H1 (cell line): ENCODE measurements at regions not wholly inside any gene's neighbourhood (a gene's known extent, or its start where the extent isn't known, plus 50 kb on each side); places are given as distances from the start of the nearest gene placed in this dataset.

Experiments used
- CTCF ChIA-PET: fragments of 300-600 bp; sonication (Branson Sonifier 250); formaldehyde crosslinking; loops from one replicate; lab custom pipeline; 2021; ENCODE audit not compliant: partially characterized antibody; lab: Charles Lee
- POLR2A ChIA-PET: fragments of 300-600 bp; sonication (Branson Sonifier 250); formaldehyde crosslinking; loops from one replicate; lab custom pipeline; 2021; ENCODE audit warnings: inconsistent platforms; ENCODE audit not compliant: partially characterized antibody; lab: Charles Lee
- DNase-seq, 2 experiments: peaks; one replicate each; pipeline versions ENCODE4 v3.0.0 to v3.0.0-alpha.2; 2010 to 2022; ENCODE audit warnings: low spot score in 2 of 2, low read depth in 1 of 2, mixed read lengths in 1 of 2
- FAIRE-seq: peaks from 2 replicates; lab custom pipeline; 2011; peaks lifted over from hg19 to GRCh38; lab: Jason Lieb, UNC
- H2AFZ ChIP-seq: 2 replicates; pipeline ENCODE4 v1.8.1; 2012; ENCODE audit warnings: low read length, inconsistent platforms
- H2AK5ac ChIP-seq: 2 replicates; pipeline ENCODE4 v1.6.1; 2013; ENCODE audit warnings: low read depth, low read length
- H2BK120ac ChIP-seq: replicated peaks from 2 replicates; pipeline ENCODE3; 2013; ENCODE audit warnings: low read depth, low read length, inconsistent platforms
- H2BK12ac ChIP-seq: 2 replicates; pipeline ENCODE4 v1.6.1; 2013; ENCODE audit warnings: low read depth, low read length
- H2BK15ac ChIP-seq: 2 replicates; pipeline ENCODE4 v1.6.1; 2013; ENCODE audit warnings: low read length
- H2BK20ac ChIP-seq: 2 replicates; pipeline ENCODE4 v1.6.1; 2013; ENCODE audit warnings: low read length
- H2BK5ac ChIP-seq: 2 replicates; pipeline ENCODE4 v1.6.1; 2013; ENCODE audit warnings: low read depth, low read length
- H3K14ac ChIP-seq: 2 replicates; pipeline ENCODE4 v1.6.1; 2013; ENCODE audit warnings: inconsistent platforms; ENCODE audit not compliant: insufficient read length
- H3K18ac ChIP-seq: 2 replicates; pipeline ENCODE4 v1.6.1; 2013; ENCODE audit warnings: low read length; ENCODE audit errors: extremely low read depth
- H3K23ac ChIP-seq: 2 replicates; pipeline ENCODE4 v1.6.1; 2013; ENCODE audit warnings: inconsistent platforms; ENCODE audit not compliant: insufficient read length
- H3K23me2 ChIP-seq: 2 replicates; pipeline ENCODE4 v1.6.1; 2013; ENCODE audit warnings: low read depth, low read length
- H3K27ac ChIP-seq: 2 replicates; pipeline ENCODE4 v1.6.1; 2011; ENCODE audit warnings: low read depth, low read length, inconsistent platforms
- H3K27me3 ChIP-seq, 4 experiments: replicated peaks in 1 of 4; 1 replicate in 1 of 4; 2 replicates in 3 of 4; pipeline versions ENCODE4 v1.6.1 to v1.8.1; 2011 to 2013; ENCODE audit warnings: low read length in 3 of 4, mild to moderate bottlenecking in 3 of 4, inconsistent platforms in 2 of 4, mixed read lengths in 2 of 4, moderate library complexity in 1 of 4; ENCODE audit not compliant: control insufficient read depth in 3 of 4, insufficient read depth in 3 of 4; ENCODE audit errors: extremely low read depth in 1 of 4
- H3K36me3 ChIP-seq, 4 experiments: 2 replicates each; pipeline versions ENCODE4 v1.6.1 to v1.8.1; 2011 to 2013; ENCODE audit warnings: mild to moderate bottlenecking in 4 of 4, low read length in 3 of 4, moderate library complexity in 2 of 4, control low read depth in 1 of 4, inconsistent platforms in 1 of 4; ENCODE audit not compliant: insufficient read depth in 4 of 4, control insufficient read depth in 2 of 4
- H3K4ac ChIP-seq: replicated peaks from 2 replicates; pipeline ENCODE3; 2013; ENCODE audit warnings: low read length, low read depth, mixed read lengths, inconsistent platforms; ENCODE audit not compliant: insufficient read length
- H3K4me1 ChIP-seq, 4 experiments: replicated peaks in 1 of 4; 1 replicate in 1 of 4; 2 replicates in 3 of 4; pipeline versions ENCODE4 v1.6.1 to v1.8.1; 2011 to 2013; ENCODE audit warnings: low read length in 3 of 4, inconsistent platforms in 2 of 4, mixed read lengths in 1 of 4; ENCODE audit not compliant: insufficient read depth in 4 of 4, control insufficient read depth in 3 of 4
- H3K4me2 ChIP-seq, 2 experiments: 2 replicates each; pipeline versions ENCODE4 v1.6.1 to v1.8.1; 2011 to 2013; ENCODE audit warnings: low read depth in 2 of 2, low read length in 2 of 2, control low read depth in 1 of 2, inconsistent platforms in 1 of 2, mild to moderate bottlenecking in 1 of 2; ENCODE audit not compliant: insufficient read depth in 1 of 2
- H3K4me3 ChIP-seq, 4 experiments: fragments of 200-600, 300-600 bp in 1 of 4; sonication (generic), shearing (Covaris generic), sonication (Bioruptor Twin) in 1 of 4; 2 replicates each; pipeline versions ENCODE4 v1.5.1 to v1.8.1; 2011 to 2016; ENCODE audit warnings: low read length in 4 of 4, low read depth in 3 of 4, control low read depth in 2 of 4, inconsistent platforms in 2 of 4, mild to moderate bottlenecking in 2 of 4, mixed read lengths in 1 of 4, moderate library complexity in 1 of 4; ENCODE audit not compliant: insufficient read depth in 2 of 4; ENCODE audit errors: extremely low read depth in 1 of 4
- H3K56ac ChIP-seq: replicated peaks from 2 replicates; pipeline ENCODE3; 2013; ENCODE audit warnings: low read depth, mild to moderate bottlenecking, mixed read lengths, low read length, inconsistent platforms; ENCODE audit not compliant: insufficient read length
- H3K79me1 ChIP-seq: 2 replicates; pipeline ENCODE4 v1.6.1; 2013; ENCODE audit warnings: low read depth, low read length, control low read depth
- H3K79me2 ChIP-seq, 2 experiments: 2 replicates each; pipeline versions ENCODE4 v1.6.1 to v1.8.1; 2012 to 2013; ENCODE audit warnings: low read length in 2 of 2, mild to moderate bottlenecking in 2 of 2, inconsistent platforms in 1 of 2; ENCODE audit not compliant: insufficient read depth in 2 of 2, control insufficient read depth in 1 of 2
- H3K9ac ChIP-seq, 4 experiments: replicated peaks in 1 of 4; 1 replicate in 1 of 4; 2 replicates in 3 of 4; pipeline versions ENCODE4 v1.6.1 to v1.8.1; 2011 to 2013; ENCODE audit warnings: low read depth in 3 of 4, low read length in 3 of 4, control low read depth in 2 of 4, mild to moderate bottlenecking in 2 of 4, moderate library complexity in 2 of 4, inconsistent platforms in 1 of 4; ENCODE audit errors: extremely low read depth in 1 of 4
- H3K9me3 ChIP-seq, 2 experiments: 2 replicates each; pipeline versions ENCODE4 v1.6.1 to v1.8.1; 2012 to 2013; ENCODE audit warnings: mild to moderate bottlenecking in 2 of 2, moderate library complexity in 2 of 2, control low read depth in 1 of 2, inconsistent platforms in 1 of 2, low read depth in 1 of 2, low read length in 1 of 2, mixed read lengths in 1 of 2; ENCODE audit not compliant: insufficient read depth in 2 of 2
- H4K20me1 ChIP-seq, 2 experiments: replicated peaks in 1 of 2; 2 replicates each; pipeline versions ENCODE3 to v1.8.1; 2011 to 2013; ENCODE audit warnings: inconsistent platforms in 2 of 2, low read length in 2 of 2, mild to moderate bottlenecking in 1 of 2; ENCODE audit not compliant: insufficient read depth in 2 of 2, control insufficient read depth in 1 of 2
- H4K5ac ChIP-seq: 2 replicates; pipeline ENCODE4 v1.6.1; 2013; ENCODE audit warnings: low read length, low read depth, mixed read lengths, inconsistent platforms; ENCODE audit not compliant: insufficient read length
- H4K8ac ChIP-seq: 2 replicates; pipeline ENCODE4 v1.8.0; 2013; ENCODE audit warnings: mild to moderate bottlenecking, moderate library complexity, low read length, inconsistent platforms; ENCODE audit not compliant: insufficient read depth; ENCODE audit errors: extremely low read depth
- H4K91ac ChIP-seq: replicated peaks from 2 replicates; pipeline ENCODE3; 2013; ENCODE audit warnings: low read length, mixed read lengths, inconsistent platforms; ENCODE audit not compliant: insufficient read length
- CTBP2 ChIP-seq: IDR thresholded peaks from 2 replicates; pipeline ENCODE4 v1.7.0; 2011; ENCODE audit warnings: borderline replicate concordance, mild to moderate bottlenecking, moderate library complexity, mixed read lengths, low read length; ENCODE audit not compliant: insufficient read depth, insufficient read length
- EZH2 ChIP-seq: fragments of 200-600 bp; sonication (generic); IDR thresholded peaks from 2 replicates; pipeline ENCODE4 v1.7.1; 2012; ENCODE audit warnings: low read depth, mild to moderate bottlenecking, moderate library complexity, low read length, inconsistent platforms; ENCODE audit not compliant: severe bottlenecking
- GABPA ChIP-seq: IDR thresholded peaks from 2 replicates; pipeline ENCODE4 v1.6.1; 2011; ENCODE audit warnings: mild to moderate bottlenecking, low read length, moderate library complexity, borderline replicate concordance; ENCODE audit not compliant: insufficient read depth
- GTF2F1 ChIP-seq: IDR thresholded peaks from 2 replicates; pipeline ENCODE4 v1.6.1; 2012; ENCODE audit warnings: low read depth, low read length, improper control_type of control experiment, borderline replicate concordance
- MAFK ChIP-seq: IDR thresholded peaks from 2 replicates; pipeline ENCODE4 v1.6.1; 2012; ENCODE audit warnings: low read depth, mild to moderate bottlenecking, improper control_type of control experiment, low read length
- MAX ChIP-seq: IDR thresholded peaks from 2 replicates; pipeline ENCODE4 v1.6.1; 2012; ENCODE audit warnings: inconsistent platforms
- NANOG ChIP-seq: IDR thresholded peaks from 2 replicates; pipeline ENCODE4 v1.6.1; 2011; ENCODE audit warnings: low read length, low read depth, mild to moderate bottlenecking, inconsistent platforms; ENCODE audit not compliant: insufficient read depth, poor library complexity, severe bottlenecking
- POLR2AphosphoS5 ChIP-seq: IDR thresholded peaks from 2 replicates; pipeline ENCODE4 v1.6.1; 2011; ENCODE audit warnings: low read depth, low read length
- RBBP5 ChIP-seq: IDR thresholded peaks from 2 replicates; pipeline ENCODE4 v1.7.1; 2012; ENCODE audit warnings: low read depth, mild to moderate bottlenecking, inconsistent platforms, low read length, moderate library complexity, borderline replicate concordance
- RFX5 ChIP-seq: IDR thresholded peaks from 2 replicates; pipeline ENCODE4 v1.6.1; 2011; ENCODE audit warnings: low read depth, low read length, improper control_type of control experiment, borderline replicate concordance
- RXRA ChIP-seq: IDR thresholded peaks from 2 replicates; pipeline ENCODE4 v1.6.1; 2011; ENCODE audit warnings: low read depth, mild to moderate bottlenecking, low read length, moderate library complexity; ENCODE audit not compliant: insufficient read depth
- TAF1 ChIP-seq: IDR thresholded peaks from 2 replicates; pipeline ENCODE4 v1.6.1; 2011; ENCODE audit warnings: mild to moderate bottlenecking, low read depth, low read length
- ZNF274 ChIP-seq: IDR thresholded peaks from 2 replicates; pipeline ENCODE4 v1.7.0; 2012; ENCODE audit warnings: low read length, borderline replicate concordance; ENCODE audit errors: extremely low read depth
- WGBS, 2 experiments: shearing (Covaris generic) in 1 of 2; methylation state at CpG; one replicate each; pipeline versions ENCODE4 v1.1.6 to v1.1.7; 2013 to 2015; ENCODE audit warnings: low lambda C conversion rate in 2 of 2, mixed read lengths in 2 of 2, inconsistent platforms in 1 of 2, low coverage in 1 of 2, missing lambda C conversion rate in 1 of 2; ENCODE audit not compliant: insufficient replicate concordance in 2 of 2, insufficient coverage in 1 of 2, insufficient read length in 1 of 2; ENCODE audit errors: extremely low coverage in 1 of 2, missing lambda C conversion rate in 1 of 2; 5-methylcytosine and 5-hydroxymethylcytosine counted together

GRCh38 chr3:162892921-162893793 lies 1396.5 kb downstream of the OTOL1 start:
- no peak overlapping the region for H4K8ac ChIP-seq
- no peaks in the 10 kb centered on the region for H3K27me3 ChIP-seq
- H3K4me3 ChIP-seq = no peak overlapping the region
- H3K4me2 ChIP-seq = no peak overlapping the region
- H2BK5ac ChIP-seq = no peak overlapping the region
- DNase-seq (no peak), FAIRE-seq (no peak)
- no peak overlapping the region for H2AK5ac ChIP-seq
- H3K36me3 ChIP-seq = no peaks in the 10 kb centered on the region
- H3K56ac ChIP-seq = no peak overlapping the region
- H3K27ac ChIP-seq = no peak overlapping the region
- no peak overlapping the region for H3K9ac ChIP-seq
- H3K9me3 ChIP-seq = no peaks in the 10 kb centered on the region
- no peak overlapping the region for H2AFZ ChIP-seq
- WGBS, 2 experiments = no CpG with 5 or more reads among the region's 6 CpGs
- POLR2A ChIA-PET = no interaction called here
- no peaks in the 10 kb centered on the region for H4K20me1 ChIP-seq
- no peak overlapping the region for H4K5ac ChIP-seq
- H3K4me1 ChIP-seq = no peaks in the 10 kb centered on the region
- no peak overlapping the region for H2BK15ac ChIP-seq
- H3K79me2 ChIP-seq = no peaks in the 10 kb centered on the region
- no peak overlapping the region for H3K18ac ChIP-seq
- CTCF ChIA-PET = no interaction called here
- H4K91ac ChIP-seq = no peak overlapping the region
- H3K14ac ChIP-seq = no peak overlapping the region
- H3K4ac ChIP-seq = no peak overlapping the region
- H2BK20ac ChIP-seq = no peak overlapping the region
- H3K79me1 ChIP-seq = no peaks in the 10 kb centered on the region
- H3K23me2 ChIP-seq = no peaks in the 10 kb centered on the region
- H3K23ac ChIP-seq = no peak overlapping the region
- no peak overlapping the region for H2BK120ac ChIP-seq
- no peak overlapping the region for H2BK12ac ChIP-seq
- no peak for TF ChIP-seq GABPA
- no peak for TF ChIP-seq TAF1
- no peak for TF ChIP-seq RBBP5
- TF ChIP-seq GTF2F1 = no peak
- TF ChIP-seq EZH2 = no peak
- no peak for TF ChIP-seq ZNF274
- TF ChIP-seq RFX5 = no peak
- TF ChIP-seq MAFK = no peak
- no peak for TF ChIP-seq MAX
- no peak for TF ChIP-seq CTBP2
- no peak for TF ChIP-seq POLR2AphosphoS5
- no peak for TF ChIP-seq RXRA
- no peak for TF ChIP-seq NANOG
